H1 (cell line): ENCODE measurements at regions not wholly inside any gene's neighbourhood (a gene's known extent, or its start where the extent isn't known, plus 50 kb on each side); places are given as distances from the start of the nearest gene placed in this dataset.

Experiments
- KDM1A ChIP-seq: fragments of 200-600, 300-600 bp; sonication (generic); IDR thresholded peaks from 2 replicates; pipeline ENCODE4 v1.7.1; 2016; ENCODE audit warnings: mild to moderate bottlenecking, low read length, borderline replicate concordance
- SIX5 ChIP-seq: IDR thresholded peaks from 2 replicates; pipeline ENCODE4 v1.6.1; 2011; ENCODE audit warnings: mild to moderate bottlenecking, low read depth, low read length
- TAF1 ChIP-seq: IDR thresholded peaks from 2 replicates; pipeline ENCODE4 v1.6.1; 2011; ENCODE audit warnings: mild to moderate bottlenecking, low read depth, low read length

- TF ChIP-seq SIX5 (no peak), TAF1 (no peak), KDM1A (no peak)
- TF ChIP-seq, all 59 proteins: peak for 0
These were observed 210.0 kb downstream of the PLA2G4A start (continued) for GRCh38 chr1:187038784-187039183.
